ENCODE measurements at regions not wholly inside any gene's neighbourhood (a gene's known extent, or its start where the extent isn't known, plus 50 kb on each side); places are given as distances from the start of the nearest gene placed in this dataset.

DNA sequence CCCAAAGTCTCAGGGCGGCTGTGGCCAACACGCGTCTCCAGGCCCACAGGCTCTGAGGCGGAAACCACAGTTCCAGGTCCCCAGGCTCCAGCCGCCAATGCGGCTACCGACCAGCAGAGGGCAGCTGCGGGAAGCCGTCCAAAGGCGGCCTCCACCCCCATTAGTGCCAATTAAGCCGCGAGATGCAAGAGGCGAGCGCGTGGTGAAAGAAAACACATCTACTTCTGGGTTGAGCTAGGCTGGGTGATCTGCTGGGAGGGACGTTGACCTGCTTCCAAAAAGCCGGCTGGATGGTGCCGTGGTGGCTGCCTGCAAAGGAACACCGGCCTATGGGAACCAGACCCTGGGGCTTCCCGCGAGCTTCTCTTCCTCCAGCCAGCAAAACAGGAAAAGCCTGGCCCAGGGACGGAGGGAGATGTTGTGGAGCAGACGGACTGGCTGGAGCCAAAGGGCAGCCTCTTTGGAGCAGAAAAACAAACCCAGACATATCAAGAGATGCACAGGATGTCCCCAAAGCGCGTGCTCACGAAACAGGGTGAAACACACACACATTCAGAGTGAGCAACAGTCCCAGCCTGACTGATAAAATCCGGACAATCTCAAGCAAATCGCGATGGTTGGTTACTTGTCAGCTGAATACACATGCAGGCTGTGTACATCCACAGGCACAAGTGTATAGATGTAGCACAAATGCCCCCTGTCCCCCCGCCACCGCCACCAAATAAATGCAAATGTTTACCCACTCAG, 187.1 kb upstream of the BRINP1 start:
- TF ChIP-seq, protein P1, sequence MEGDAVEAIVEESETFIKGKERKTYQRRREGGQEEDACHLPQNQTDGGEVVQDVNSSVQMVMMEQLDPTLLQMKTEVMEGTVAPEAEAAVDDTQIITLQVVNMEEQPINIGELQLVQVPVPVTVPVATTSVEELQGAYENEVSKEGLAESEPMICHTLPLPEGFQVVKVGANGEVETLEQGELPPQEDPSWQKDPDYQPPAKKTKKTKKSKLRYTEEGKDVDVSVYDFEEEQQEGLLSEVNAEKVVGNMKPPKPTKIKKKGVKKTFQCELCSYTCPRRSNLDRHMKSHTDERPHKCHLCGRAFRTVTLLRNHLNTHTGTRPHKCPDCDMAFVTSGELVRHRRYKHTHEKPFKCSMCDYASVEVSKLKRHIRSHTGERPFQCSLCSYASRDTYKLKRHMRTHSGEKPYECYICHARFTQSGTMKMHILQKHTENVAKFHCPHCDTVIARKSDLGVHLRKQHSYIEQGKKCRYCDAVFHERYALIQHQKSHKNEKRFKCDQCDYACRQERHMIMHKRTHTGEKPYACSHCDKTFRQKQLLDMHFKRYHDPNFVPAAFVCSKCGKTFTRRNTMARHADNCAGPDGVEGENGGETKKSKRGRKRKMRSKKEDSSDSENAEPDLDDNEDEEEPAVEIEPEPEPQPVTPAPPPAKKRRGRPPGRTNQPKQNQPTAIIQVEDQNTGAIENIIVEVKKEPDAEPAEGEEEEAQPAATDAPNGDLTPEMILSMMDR (conservative IDR thresholded peaks at IDR 0.05) = peak; percentile 96
- TF ChIP-seq ZFX (IDR thresholded peaks at IDR 0.05) = no peak
